A549 (cell line): ENCODE measurements at regions not wholly inside any gene's neighbourhood (a gene's known extent, or its start where the extent isn't known, plus 50 kb on each side); places are given as distances from the start of the nearest gene placed in this dataset.

Source experiments
- ATAC-seq, 2 experiments: fragments of 200-7000 bp in 1 of 2; fragments of >200 bp in 1 of 2; cut with Nextera tagmentation in 1 of 2; cut with Tn5 transposase in 1 of 2; 3 replicates each; pipeline versions ENCODE4 v1.8.0 to v1.9.1; 2018 to 2020; ENCODE audit warnings: mild to moderate bottlenecking in 1 of 2, moderate library complexity in 1 of 2
- CTCF ChIA-PET: fragments of 300-600 bp; sonication (Branson Sonifier 250); formaldehyde crosslinking; extraction: SDS; loops from one replicate; lab custom pipeline; 2021; ENCODE audit warnings: antibody characterized with exemption, inconsistent platforms; lab: Yijun Ruan, JAX
- POLR2A ChIA-PET: fragments of 350-600 bp; formaldehyde crosslinking; extraction: SDS; loops from one replicate; lab custom pipeline; 2021; ENCODE audit warnings: antibody characterized with exemption, inconsistent platforms; lab: Yijun Ruan, JAX
- DNase-seq, 2 experiments: peaks; one replicate each; pipeline versions ENCODE4 v3.0.0 to v3.0.0-alpha.2; 2011 to 2016; ENCODE audit warnings: low read depth in 1 of 2, low spot score in 1 of 2
- FAIRE-seq: peaks from 2 replicates; lab custom pipeline; 2011; peaks lifted over from hg19 to GRCh38; lab: Jason Lieb, UNC
- H3K27ac ChIP-seq, 2 experiments: fragments of >200 bp; sonication (Bioruptor Twin); formaldehyde crosslinking; 3 replicates each; pipeline ENCODE4 v1.5.1; 2016 to 2017
- H3K4me1 ChIP-seq: fragments of >200 bp; sonication (Bioruptor Twin); formaldehyde crosslinking; 3 replicates; pipeline ENCODE4 v1.6.1; 2016
- H3K4me2 ChIP-seq: fragments of >200 bp; sonication (Bioruptor Twin); formaldehyde crosslinking; 3 replicates; pipeline ENCODE4 v1.6.1; 2016
- H3K4me3 ChIP-seq: fragments of >200 bp; sonication (Bioruptor Twin); formaldehyde crosslinking; 3 replicates; pipeline ENCODE4 v1.5.1; 2016
- H3K9me3 ChIP-seq: fragments of >200 bp; sonication (Bioruptor Twin); formaldehyde crosslinking; 3 replicates; pipeline ENCODE4 v1.6.1; 2016
- ATOH8 ChIP-seq: fragments of 250-450 bp; sonication (Bioruptor Pico); IDR thresholded peaks from 2 replicates; pipeline ENCODE4 v1.5.0; 2020; ENCODE audit warnings: low read depth, mild to moderate bottlenecking, moderate library complexity
- BHLHE40 ChIP-seq: IDR thresholded peaks from 2 replicates; pipeline ENCODE4 v1.6.1; 2012; ENCODE audit warnings: low read depth, low read length, inconsistent platforms
- CBX2 ChIP-seq: fragments of 200-600 bp; sonication (generic); IDR thresholded peaks from 2 replicates; pipeline ENCODE4 v1.6.1; 2016; ENCODE audit warnings: low read depth, mild to moderate bottlenecking, borderline replicate concordance
- CEBPB ChIP-seq, 2 experiments: fragments of >200 bp in 1 of 2; sonication (Bioruptor Twin) in 1 of 2; formaldehyde crosslinking in 1 of 2; IDR thresholded peaks; 2 replicates each; pipeline ENCODE4 v1.6.1; 2012 to 2016
- CHD2 ChIP-seq: fragments of 150-350 bp; IDR thresholded peaks from 2 replicates; pipeline ENCODE4 v1.6.1; 2014; ENCODE audit warnings: low read length; ENCODE audit not compliant: partially characterized antibody
- CHD4 ChIP-seq: fragments of 200-600 bp; sonication (generic); IDR thresholded peaks from 2 replicates; pipeline ENCODE4 v1.6.1; 2016; ENCODE audit warnings: antibody characterized with exemption, mild to moderate bottlenecking, borderline replicate concordance
- EHF ChIP-seq: fragments of 250-450 bp; sonication (Bioruptor Pico); IDR thresholded peaks from 2 replicates; pipeline ENCODE4 v1.5.0; 2020; ENCODE audit warnings: mild to moderate bottlenecking
- ESRRA ChIP-seq: fragments of 150-350 bp; IDR thresholded peaks from 2 replicates; pipeline ENCODE4 v1.6.1; 2014; ENCODE audit warnings: mild to moderate bottlenecking, low read length, borderline replicate concordance
- FOSB ChIP-seq: fragments of 250-450 bp; sonication (Bioruptor Pico); IDR thresholded peaks from 2 replicates; pipeline ENCODE4 v1.5.0; 2020; ENCODE audit warnings: mild to moderate bottlenecking, moderate library complexity
- FOSL2 ChIP-seq, 2 experiments: fragments of 450-650 bp in 1 of 2; fragments of >200 bp in 1 of 2; sonication (Bioruptor Twin) in 1 of 2; formaldehyde crosslinking; IDR thresholded peaks; 2 replicates each; pipeline versions ENCODE4 v1.5.0 to v1.6.1; 2016 to 2020; ENCODE audit warnings: mild to moderate bottlenecking in 1 of 2, moderate library complexity in 1 of 2
- HDAC2 ChIP-seq: fragments of 200-600 bp; sonication (generic); IDR thresholded peaks from 2 replicates; pipeline ENCODE4 v1.6.1; 2016
- HES2 ChIP-seq: fragments of >200 bp; sonication (Bioruptor Twin); formaldehyde crosslinking; IDR thresholded peaks from 2 replicates; pipeline ENCODE4 v1.6.1; 2016
- HMGXB4 ChIP-seq: fragments of 250-450 bp; sonication (Bioruptor Pico); IDR thresholded peaks from 2 replicates; pipeline ENCODE4 v1.5.0; 2021; ENCODE audit warnings: mild to moderate bottlenecking, moderate library complexity, borderline replicate concordance
- JUN ChIP-seq, 2 experiments: fragments of >200 bp; sonication (Bioruptor Twin); formaldehyde crosslinking; IDR thresholded peaks; 2 replicates in 1 of 2; 3 replicates in 1 of 2; pipeline ENCODE4 v1.6.1; 2016 to 2017
- JUNB ChIP-seq: fragments of >200 bp; sonication (Bioruptor Twin); formaldehyde crosslinking; IDR thresholded peaks from 2 replicates; pipeline ENCODE4 v1.6.1; 2016
- KDM1A ChIP-seq: fragments of 200-600 bp; sonication (generic); IDR thresholded peaks from 2 replicates; pipeline ENCODE4 v1.6.1; 2016; ENCODE audit warnings: low read depth, mild to moderate bottlenecking
- NFE2L2 ChIP-seq: fragments of 150-350 bp; conservative IDR thresholded peaks from 2 replicates; pipeline ENCODE4 v1.6.1; 2014; ENCODE audit warnings: low read length
- POLR2A ChIP-seq: IDR thresholded peaks from 2 replicates; pipeline ENCODE4 v1.6.1; 2012; ENCODE audit warnings: mild to moderate bottlenecking, low read length
- RARB ChIP-seq: fragments of 250-450 bp; sonication (Bioruptor Pico); IDR thresholded peaks from 2 replicates; pipeline ENCODE4 v1.8.0; 2021; ENCODE audit warnings: mild to moderate bottlenecking, moderate library complexity
- RCOR1 ChIP-seq: fragments of 150-350 bp; IDR thresholded peaks from 2 replicates; pipeline ENCODE4 v1.6.1; 2014; ENCODE audit warnings: antibody characterized with exemption, low read length, low read depth
- RFX5 ChIP-seq: fragments of 450-650 bp; IDR thresholded peaks from 2 replicates; pipeline ENCODE4 v1.7.1; 2014; ENCODE audit warnings: antibody characterized with exemption, mild to moderate bottlenecking, moderate library complexity
- RNF2 ChIP-seq: fragments of 200-600 bp; sonication (generic); IDR thresholded peaks from 2 replicates; pipeline ENCODE4 v1.6.1; 2016; ENCODE audit warnings: low read depth, mild to moderate bottlenecking, antibody characterized with exemption, moderate library complexity, borderline replicate concordance
- TFCP2L1 ChIP-seq: fragments of 250-450 bp; sonication (Bioruptor Pico); IDR thresholded peaks from 2 replicates; pipeline ENCODE4 v1.5.0; 2021; ENCODE audit warnings: mild to moderate bottlenecking
- ZNF302 ChIP-seq: fragments of 250-450 bp; sonication (Bioruptor Pico); IDR thresholded peaks from 2 replicates; pipeline ENCODE4 v1.9.0; 2021; ENCODE audit warnings: inconsistent platforms, mild to moderate bottlenecking, moderate library complexity
- WGBS: methylation state at CpG from one replicate; pipeline ENCODE4 v1.1.6; 2017; ENCODE audit errors: missing lambda C conversion rate; 5-methylcytosine and 5-hydroxymethylcytosine counted together
- TF ChIP-seq, protein P1 (sequence below): IDR thresholded peaks from 2 replicates; pipeline ENCODE4 v1.6.1; 2012; ENCODE audit warnings: low read depth, borderline replicate concordance

DNA sequence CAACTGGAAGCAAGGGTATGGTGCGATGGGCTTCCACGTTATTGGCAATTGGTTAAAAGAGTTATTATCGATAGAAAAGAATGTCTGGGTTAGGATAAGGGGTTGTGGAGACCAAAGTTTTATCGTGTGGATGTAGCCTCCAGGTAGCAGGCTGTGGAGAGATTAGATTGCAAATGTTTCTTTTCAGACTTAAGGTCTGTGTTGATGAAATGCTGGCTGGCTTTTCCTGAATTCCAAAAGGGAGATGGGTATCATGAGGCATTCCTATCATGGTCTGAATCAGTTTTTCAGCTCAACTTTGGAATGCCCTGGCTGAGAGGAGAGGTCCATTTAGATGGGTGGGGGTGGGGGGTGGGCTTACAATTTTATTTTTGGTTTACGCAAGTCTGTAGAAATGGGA lies 395.0 kb upstream of the RBFOX1 start:
- TF ChIP-seq HDAC2, result no peak
- TF ChIP-seq RCOR1, result no peak
- TF ChIP-seq RARB (CRISPR knock-in tag), result no peak
- no peak for TF ChIP-seq JUNB
- no peak for TF ChIP-seq CHD4
- no peak for TF ChIP-seq RNF2
- no peak for TF ChIP-seq CBX2
- no peak for TF ChIP-seq FOSL2 (IDR thresholded peaks at IDR 0.05)
- no peak for TF ChIP-seq FOSL2 (CRISPR knock-in tag; IDR thresholded peaks at IDR 0.05)
- no peak for TF ChIP-seq EHF
- no peak for TF ChIP-seq RFX5
- TF ChIP-seq CHD2, result no peak
- no peak for TF ChIP-seq CEBPB (IDR thresholded peaks at IDR 0.05)
- no peak for TF ChIP-seq FOSB (CRISPR knock-in tag)
- no peak for TF ChIP-seq ATOH8 (CRISPR knock-in tag)
- no peak for TF ChIP-seq HES2
- TF ChIP-seq KDM1A, result no peak
- no peak for TF ChIP-seq TFCP2L1 (CRISPR knock-in tag)
- FAIRE-seq (no peak), DNase-seq (no peak), ATAC-seq (no peak)
- ChIA-PET POLR2A (no interaction called here), CTCF (no interaction called here)
- Histone ChIP-seq H3K4me2 (no peak overlapping the region), H3K4me1 (no peaks in the 10 kb centered on the region), H3K27ac (no peak overlapping the region), H3K9me3 (no peaks in the 10 kb centered on the region), H3K4me3 (no peak overlapping the region)
- WGBS, result 39% methylated on average over 5 of the region's 5 CpGs

GRCh38 chr16:6932871-6933385 lies 399.7 kb upstream of the RBFOX1 start:
- DNase-seq, result no peak
- no peak for ATAC-seq
- POLR2A ChIA-PET, result no interaction called here
- H3K4me2 ChIP-seq, result no peak overlapping the region
- no peak for FAIRE-seq
- 44% methylated on average over 5 of the region's 5 CpGs for WGBS
- H3K27ac ChIP-seq, result no peak overlapping the region
- no peaks in the 10 kb centered on the region for H3K9me3 ChIP-seq
- CTCF ChIA-PET, result interaction anchor here (0.6 kb wide), 1 partner anchor 1654 kb away, joined by 3 read pairs; no protein-coding TSS in a partner anchor
- no peaks in the 10 kb centered on the region for H3K4me1 ChIP-seq
- H3K4me3 ChIP-seq, result no peak overlapping the region
- TF ChIP-seq ZNF302 (no peak), JUNB (no peak), NFE2L2 (no peak), ESRRA (no peak), JUN (IDR thresholded peaks at IDR 0.05) (no peak), BHLHE40 (no peak), HMGXB4 (CRISPR knock-in tag) (no peak), POLR2A (no peak)
- TF ChIP-seq, protein P1, sequence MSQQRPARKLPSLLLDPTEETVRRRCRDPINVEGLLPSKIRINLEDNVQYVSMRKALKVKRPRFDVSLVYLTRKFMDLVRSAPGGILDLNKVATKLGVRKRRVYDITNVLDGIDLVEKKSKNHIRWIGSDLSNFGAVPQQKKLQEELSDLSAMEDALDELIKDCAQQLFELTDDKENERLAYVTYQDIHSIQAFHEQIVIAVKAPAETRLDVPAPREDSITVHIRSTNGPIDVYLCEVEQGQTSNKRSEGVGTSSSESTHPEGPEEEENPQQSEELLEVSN, result no peak
- TF ChIP-seq, all 56 proteins: peak for 0
